Lower lobe of right lung (tissue), 2 donors: ENCODE measurements at regions not wholly inside any gene's neighbourhood (a gene's known extent, or its start where the extent isn't known, plus 50 kb on each side); places are given as distances from the start of the nearest gene placed in this dataset.
"Not testable (repeated sequence)": the region's sequence is repeated elsewhere in the genome, so short reads cannot be mapped to it uniquely, and the experiment has no call there.

ENCODE experiments used
- ATAC-seq, 2 donors: fragments of 200-7000 bp; cut with Tn5 transposase; one replicate each; pipeline ENCODE4 v1.9.1; 2020 to 2022; ENCODE audit warnings: mild to moderate bottlenecking in 2 of 2, moderate library complexity in 2 of 2
- DNase-seq: peaks from one replicate; pipeline ENCODE4 v3.0.0-alpha.2; 2020
- H3K27ac ChIP-seq: fragments of 200-600 bp; one replicate; pipeline ENCODE4 v1.8.0; 2022
- H3K27me3 ChIP-seq: fragments of 200-600 bp; one replicate; pipeline ENCODE4 v1.8.0; 2022; ENCODE audit warnings: low read depth
- H3K36me3 ChIP-seq: fragments of 200-600 bp; one replicate; pipeline ENCODE4 v1.8.0; 2022; ENCODE audit warnings: mild to moderate bottlenecking
- H3K4me1 ChIP-seq: fragments of 200-600 bp; one replicate; pipeline ENCODE4 v1.8.0; 2022
- H3K4me3 ChIP-seq: fragments of 200-600 bp; one replicate; pipeline ENCODE4 v1.8.0; 2022; ENCODE audit warnings: mild to moderate bottlenecking
- H3K9me3 ChIP-seq: fragments of 200-600 bp; one replicate; pipeline ENCODE4 v1.8.0; 2022
- CTCF ChIP-seq: fragments of 200-600 bp; IDR thresholded peaks from one replicate; pipeline ENCODE4 v1.8.0; 2022; ENCODE audit warnings: antibody characterized with exemption, mild to moderate bottlenecking
- intact Hi-C: fragments of 100-400 bp; cut with DNase I; formaldehyde crosslinking; loops from one replicate; pipeline ENCODE4 v1.11.0; 2022
- donor health status: DM: no; HTN: yes; CAD: no; lungs with severe emphysema.

- Histone ChIP-seq H3K27me3 (no peaks in the 10 kb centered on the region), H3K4me1 (no peaks in the 10 kb centered on the region), H3K4me3 (no peak overlapping the region), H3K27ac (no peak overlapping the region), H3K9me3 (no peaks in the 10 kb centered on the region), H3K36me3 (no peaks in the 10 kb centered on the region)
- ATAC-seq (no peak), DNase-seq (no peak)
- TF ChIP-seq CTCF: no peak
- intact Hi-C loops: no loop called here
Observed at GRCh38 chr11:50247309-50247874, 214.7 kb downstream of the OR4C45 start.

- TF ChIP-seq CTCF: no peak
- no peak overlapping the region for H3K27ac ChIP-seq
- H3K9me3 ChIP-seq: no peaks in the 10 kb centered on the region
- H3K4me3 ChIP-seq: no peak overlapping the region
- H3K27me3 ChIP-seq: no peaks in the 10 kb centered on the region
- no peaks in the 10 kb centered on the region for H3K36me3 ChIP-seq
- DNase-seq (no peak), ATAC-seq (no peak)
- no peaks in the 10 kb centered on the region for H3K4me1 ChIP-seq
- intact Hi-C loops: no loop called here
Observed at GRCh38 chr11:50267851-50268250, 235.2 kb downstream of the OR4C45 start.

GRCh38 chr11:50275133-50275532 is 242.5 kb downstream of the OR4C45 start:
- no peaks in the 10 kb centered on the region for H3K9me3 ChIP-seq
- ATAC-seq (no peak), DNase-seq (no peak)
- intact Hi-C loops: no loop called here
- H3K27me3 ChIP-seq: no peaks in the 10 kb centered on the region
- no peak for TF ChIP-seq CTCF
- no peaks in the 10 kb centered on the region for H3K36me3 ChIP-seq
- H3K4me3 ChIP-seq: no peak overlapping the region
- no peak overlapping the region for H3K27ac ChIP-seq
- H3K4me1 ChIP-seq: no peaks in the 10 kb centered on the region

- Histone ChIP-seq H3K4me3 (no peak overlapping the region), H3K4me1 (no peaks in the 10 kb centered on the region), H3K36me3 (no peaks in the 10 kb centered on the region), H3K9me3 (no peaks in the 10 kb centered on the region), H3K27me3 (no peaks in the 10 kb centered on the region), H3K27ac (no peak overlapping the region)
- intact Hi-C loops: no loop called here
- TF ChIP-seq CTCF: no peak
- ATAC-seq: no peak
- DNase-seq: no peak
Observed at GRCh38 chr11:50278756-50279155, 246.1 kb downstream of the OR4C45 start.

- H3K27ac ChIP-seq: no peak overlapping the region
- H3K4me3 ChIP-seq: no peak overlapping the region
- DNase-seq: no peak
- no peaks in the 10 kb centered on the region for H3K27me3 ChIP-seq
- H3K4me1 ChIP-seq: no peaks in the 10 kb centered on the region
- H3K9me3 ChIP-seq: peaks cover 3% of the 10 kb centered on the region
- no peaks in the 10 kb centered on the region for H3K36me3 ChIP-seq
- peak in 1 of 2 donors; percentile 38 for ATAC-seq
- intact Hi-C loops: no loop called here
- TF ChIP-seq CTCF: no peak
Observed at GRCh38 chr11:50298182-50298988, 265.7 kb downstream of the OR4C45 start.

- DNase-seq, H3K4me3 ChIP-seq, H3K27me3 ChIP-seq, H3K36me3 ChIP-seq, H3K9me3 ChIP-seq, H3K4me1 ChIP-seq, H3K27ac ChIP-seq, ATAC-seq, intact Hi-C loops: not testable (repeated sequence)
Observed at GRCh38 chr11:50330723-50331122, 298.0 kb downstream of the OR4C45 start.
